ENCODE measurements at regions not wholly inside any gene's neighbourhood (a gene's known extent, or its start where the extent isn't known, plus 50 kb on each side); places are given as distances from the start of the nearest gene placed in this dataset.
A peak's percentile ranks its signal among the peaks of the same experiment; 100 is the strongest.

DNA sequence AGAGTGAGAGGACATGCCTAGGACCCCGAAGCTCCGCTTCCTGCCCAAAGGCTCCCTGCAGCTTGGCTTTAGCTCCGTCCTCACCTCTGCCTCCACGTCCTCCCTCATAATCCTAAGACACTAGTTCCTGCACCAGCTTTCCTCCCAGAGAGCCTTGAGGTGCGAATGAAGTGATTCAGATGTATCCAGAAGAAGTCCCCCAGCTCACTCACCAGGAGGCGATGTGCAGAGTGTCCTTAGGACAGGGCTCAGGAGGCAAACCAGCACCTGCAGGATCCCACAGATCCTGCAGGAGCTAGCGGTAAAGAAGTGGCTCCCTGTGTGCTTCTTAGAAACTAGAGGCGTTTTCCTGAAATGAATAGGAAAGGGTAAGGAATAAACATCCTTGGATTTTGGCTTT, 109.7 kb downstream of the HSPH1 start:
- DNase-seq (ENCODE audit: low read depth, low spot score), result peak; percentile 34
- in situ Hi-C loops (cut with HindIII; ENCODE audit: low pct_unique_long_range_greater_than_20kb, low sequenced_read_pairs), result no loop called here

DNA sequence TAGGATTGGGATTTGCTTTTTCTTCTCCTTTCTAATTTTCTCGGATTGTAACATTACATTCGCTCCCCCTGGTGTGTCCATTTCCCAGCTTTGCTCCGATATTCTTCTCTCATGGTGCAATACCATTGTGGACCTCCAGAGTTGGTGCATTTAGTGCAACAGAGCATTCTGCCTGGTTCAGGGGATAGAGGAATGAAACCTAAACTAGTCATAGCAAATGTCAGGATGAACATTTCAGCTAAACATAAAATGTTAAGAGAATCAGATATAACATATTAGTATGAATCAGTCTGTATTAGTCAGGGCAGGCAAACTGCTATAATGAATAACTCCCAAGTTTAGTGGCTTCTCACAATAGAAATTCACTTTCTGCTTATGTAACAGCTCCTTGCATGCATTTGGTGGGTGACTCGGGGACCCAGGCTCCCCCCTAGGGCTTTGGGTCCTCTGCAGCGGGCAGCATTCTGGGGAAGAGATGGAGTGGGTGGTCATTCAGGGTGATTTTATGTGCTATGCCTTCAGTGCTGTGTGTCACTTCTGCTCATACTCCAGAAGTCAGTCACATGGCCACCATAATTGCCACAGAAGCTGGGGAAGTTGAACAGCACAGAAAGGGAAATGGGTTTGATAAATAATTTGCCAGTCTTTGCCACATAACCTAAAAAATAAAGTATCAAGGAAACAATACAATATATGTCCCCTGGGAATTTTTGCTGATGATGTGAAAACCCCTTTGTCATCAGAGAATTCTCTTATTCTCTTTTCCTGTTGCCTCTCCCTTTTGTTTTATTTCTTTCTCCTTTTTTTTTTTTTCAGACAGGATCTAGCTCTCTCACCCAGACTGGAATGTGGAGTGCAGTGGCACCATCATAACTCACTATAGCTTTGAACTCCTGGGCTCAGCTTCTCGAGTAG, 111.0 kb downstream of the HSPH1 start:
- DNase-seq (ENCODE audit: low read depth, low spot score), result peak; percentile 77
- in situ Hi-C loops (cut with HindIII; ENCODE audit: low pct_unique_long_range_greater_than_20kb, low sequenced_read_pairs), result no loop called here

DNA sequence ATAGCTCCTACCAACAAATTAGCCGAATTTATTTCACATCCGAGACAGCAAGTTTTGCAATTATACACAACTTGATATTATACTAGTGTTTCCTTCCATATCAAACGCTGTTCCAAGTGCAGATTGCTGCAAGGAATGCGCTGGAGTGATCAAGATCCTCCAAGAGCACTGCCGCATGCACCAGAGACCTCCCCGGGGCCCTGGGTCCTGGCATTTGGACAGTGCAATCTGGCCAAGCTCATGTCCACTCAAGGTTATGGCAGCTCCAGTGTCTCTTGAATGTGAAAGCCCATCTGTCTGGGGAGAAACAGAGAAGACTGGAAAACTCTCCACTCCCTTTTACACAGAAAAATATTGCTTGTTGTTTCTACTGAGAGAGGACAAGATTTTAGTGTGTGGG, 111.9 kb downstream of the HSPH1 start:
- no peak for DNase-seq (ENCODE audit: low read depth, low spot score)
- in situ Hi-C loops (cut with HindIII; ENCODE audit: low pct_unique_long_range_greater_than_20kb, low sequenced_read_pairs), result no loop called here

DNA sequence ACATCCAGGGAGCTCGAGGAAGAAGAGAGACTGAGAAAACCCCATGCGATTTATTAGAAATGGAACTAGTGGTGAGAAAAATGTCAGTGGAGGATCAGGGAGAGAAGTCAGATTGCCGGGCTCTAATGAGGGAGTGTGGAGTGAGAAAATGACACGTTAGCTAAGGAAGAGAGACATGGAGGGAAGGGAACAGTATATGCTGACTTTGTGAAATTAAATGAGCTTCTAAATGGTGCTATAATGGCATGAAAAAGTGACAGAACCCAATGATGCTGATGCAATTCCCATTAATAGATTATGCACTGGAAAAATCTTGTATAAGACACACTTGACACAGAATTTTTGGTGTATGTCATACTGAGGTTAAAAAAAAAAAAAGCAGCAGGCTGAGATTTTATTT, 112.6 kb downstream of the HSPH1 start:
- no peak for DNase-seq (ENCODE audit: low read depth, low spot score)
- in situ Hi-C loops (cut with HindIII; ENCODE audit: low pct_unique_long_range_greater_than_20kb, low sequenced_read_pairs), result no loop called here

DNA sequence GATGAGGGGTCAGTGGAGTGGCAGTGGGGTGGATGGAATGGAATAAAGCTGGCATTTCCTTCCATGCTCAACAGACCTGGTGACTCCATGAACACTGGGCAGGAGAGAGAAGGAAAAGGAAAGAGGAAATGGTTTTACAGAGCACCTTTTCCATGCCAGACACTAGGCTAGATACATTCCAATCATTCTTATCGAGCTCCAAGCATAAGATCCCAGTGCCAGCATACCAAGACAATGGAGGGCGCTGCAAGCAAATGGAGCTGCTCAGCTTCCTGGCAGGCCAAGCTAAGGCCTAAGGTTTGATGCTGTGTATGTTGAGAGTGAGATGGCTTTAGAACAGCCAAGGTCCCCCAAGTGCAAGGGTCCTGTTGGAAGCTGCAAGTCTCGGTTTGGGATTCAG, 113.2 kb downstream of the HSPH1 start:
- DNase-seq (ENCODE audit: low read depth, low spot score), result peak; percentile 41
- in situ Hi-C loops (cut with HindIII; ENCODE audit: low pct_unique_long_range_greater_than_20kb, low sequenced_read_pairs), result no loop called here

DNA sequence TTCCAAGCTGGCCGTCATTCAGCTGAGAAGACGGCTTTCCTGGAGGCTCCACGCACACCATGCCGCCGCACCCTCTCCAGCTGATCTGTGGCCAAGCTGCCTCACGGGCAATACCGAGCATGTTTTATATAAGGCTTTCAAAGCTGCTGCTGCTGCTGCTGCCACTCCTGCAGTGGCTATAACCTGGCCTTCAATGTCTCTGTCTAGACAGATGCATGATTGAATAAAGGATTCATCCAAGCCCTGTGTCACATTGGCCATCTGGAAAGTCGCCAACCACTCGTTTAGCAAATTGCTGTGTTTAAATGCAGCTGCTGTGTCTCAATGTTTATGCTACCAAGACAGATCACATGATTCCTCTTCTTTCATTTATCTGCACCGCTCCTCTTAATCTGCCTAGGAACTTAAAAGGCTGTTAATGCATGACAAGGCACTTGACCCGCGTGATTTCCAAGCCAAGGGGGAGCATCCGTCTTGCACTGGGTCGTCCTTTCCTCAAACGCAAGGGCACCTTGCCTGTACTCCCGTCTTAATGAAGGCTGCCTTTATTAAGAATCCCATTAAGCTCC, 114.3 kb downstream of the TEX26 start:
- in situ Hi-C loops (cut with HindIII; ENCODE audit: low pct_unique_long_range_greater_than_20kb, low sequenced_read_pairs), result no loop called here
- peak; percentile 98 for DNase-seq (ENCODE audit: low read depth, low spot score)

DNA sequence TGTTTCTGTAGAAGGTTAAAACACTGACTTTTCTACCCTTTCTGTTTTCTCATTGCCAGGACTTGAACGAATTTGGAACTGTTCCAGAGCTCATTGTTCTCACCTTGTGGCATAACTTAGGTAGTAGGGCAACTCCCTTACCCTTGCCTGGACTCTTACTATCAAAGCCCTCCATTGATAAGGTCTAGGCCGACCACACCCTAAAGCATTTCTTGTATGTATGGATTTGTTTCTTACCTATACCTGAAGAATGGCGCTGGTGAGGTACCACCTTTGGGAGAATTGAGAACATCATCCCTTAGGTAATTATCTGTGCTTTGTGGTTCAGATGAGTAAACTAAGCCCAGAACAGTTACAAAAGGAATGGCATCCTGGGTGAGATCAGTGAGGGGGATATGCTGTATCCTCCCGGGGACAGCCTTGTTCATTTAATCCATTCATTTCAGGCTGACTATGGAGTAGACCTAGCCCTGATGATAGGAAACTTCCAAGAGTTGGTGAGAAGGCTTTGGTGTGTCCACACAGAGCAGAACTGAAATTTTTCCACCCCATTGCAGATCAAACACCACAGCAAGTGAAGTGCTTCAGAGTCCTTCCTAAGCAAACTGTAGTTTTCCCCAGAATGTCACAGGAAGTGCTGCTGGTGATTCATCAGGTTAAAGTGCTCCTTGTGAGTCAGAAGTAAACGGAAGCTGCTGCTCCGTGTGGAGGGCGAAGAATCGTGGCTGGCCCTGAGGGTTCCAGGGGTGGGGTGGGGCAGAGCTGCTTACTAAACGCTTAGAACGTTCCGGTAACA, 113.0 kb downstream of the TEX26 start:
- in situ Hi-C loops (cut with HindIII; ENCODE audit: low pct_unique_long_range_greater_than_20kb, low sequenced_read_pairs), result no loop called here
- peak; percentile 93 for DNase-seq (ENCODE audit: low read depth, low spot score)

DNA sequence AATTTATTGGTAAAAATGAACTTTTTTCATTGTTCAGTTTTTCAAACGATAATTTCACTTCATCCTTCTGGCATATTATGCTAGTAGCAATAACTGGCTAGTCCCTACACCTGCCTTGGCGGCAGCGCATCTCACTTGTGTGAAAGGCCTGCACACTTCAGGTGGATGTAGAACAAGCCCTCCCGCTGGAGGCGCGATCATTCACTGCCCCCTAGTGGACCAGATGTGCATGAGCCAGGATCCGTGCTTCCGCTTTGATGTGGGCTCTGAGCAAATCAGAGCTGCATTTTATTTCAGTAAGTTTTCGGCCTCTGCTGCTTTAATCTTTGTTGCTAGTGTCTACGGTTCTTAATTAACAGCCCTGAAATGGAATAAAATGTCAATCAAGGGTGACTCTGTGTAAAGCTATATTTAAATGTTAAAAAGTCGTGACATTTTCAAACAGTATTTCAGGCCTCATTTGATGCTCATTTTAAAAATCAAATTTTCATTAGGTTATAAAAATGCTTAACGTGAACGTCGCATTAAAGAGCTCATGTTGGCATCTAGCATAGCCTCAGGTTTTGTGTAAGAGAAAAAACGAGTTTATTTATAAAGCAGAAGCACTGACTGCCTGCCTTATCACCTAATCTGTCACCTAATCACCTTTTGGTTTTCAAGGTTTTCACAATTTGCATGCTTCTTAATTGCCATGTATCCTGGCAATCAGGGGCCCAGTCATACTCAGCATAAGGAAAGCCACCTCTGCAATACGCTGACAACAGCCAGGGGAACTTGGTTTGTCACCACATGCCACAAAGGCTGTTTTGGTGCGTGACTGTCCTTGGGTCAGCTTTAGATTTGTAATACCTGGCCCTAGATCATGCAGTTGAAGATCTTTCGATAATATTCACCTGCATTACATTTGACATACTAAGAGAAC, 112.2 kb downstream of the TEX26 start:
- in situ Hi-C loops (cut with HindIII; ENCODE audit: low pct_unique_long_range_greater_than_20kb, low sequenced_read_pairs), result no loop called here
- peak; percentile 87 for DNase-seq (ENCODE audit: low read depth, low spot score)

DNA sequence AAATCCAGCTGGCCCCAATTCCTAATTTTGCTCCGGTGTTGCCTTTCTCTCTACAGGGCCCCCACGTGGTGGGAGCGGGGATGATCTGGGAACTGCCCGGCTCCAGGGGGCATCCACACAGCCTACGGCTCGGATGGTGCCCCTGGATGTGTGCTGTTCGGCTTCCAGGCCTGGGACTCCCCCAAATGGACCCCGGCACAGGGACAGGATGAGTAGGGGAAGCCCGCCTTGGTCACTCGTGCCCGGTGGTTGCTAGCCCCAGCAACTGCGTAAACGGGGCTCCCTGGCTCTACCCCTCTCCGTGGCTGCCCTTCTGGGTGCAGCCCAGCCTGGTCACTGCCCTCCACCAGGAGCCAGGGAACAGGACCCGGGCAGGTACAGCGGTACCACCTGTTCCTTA, 111.5 kb downstream of the TEX26 start:
- in situ Hi-C loops (cut with HindIII; ENCODE audit: low pct_unique_long_range_greater_than_20kb, low sequenced_read_pairs), result no loop called here
- DNase-seq (ENCODE audit: low read depth, low spot score), result peak; percentile 62

DNA sequence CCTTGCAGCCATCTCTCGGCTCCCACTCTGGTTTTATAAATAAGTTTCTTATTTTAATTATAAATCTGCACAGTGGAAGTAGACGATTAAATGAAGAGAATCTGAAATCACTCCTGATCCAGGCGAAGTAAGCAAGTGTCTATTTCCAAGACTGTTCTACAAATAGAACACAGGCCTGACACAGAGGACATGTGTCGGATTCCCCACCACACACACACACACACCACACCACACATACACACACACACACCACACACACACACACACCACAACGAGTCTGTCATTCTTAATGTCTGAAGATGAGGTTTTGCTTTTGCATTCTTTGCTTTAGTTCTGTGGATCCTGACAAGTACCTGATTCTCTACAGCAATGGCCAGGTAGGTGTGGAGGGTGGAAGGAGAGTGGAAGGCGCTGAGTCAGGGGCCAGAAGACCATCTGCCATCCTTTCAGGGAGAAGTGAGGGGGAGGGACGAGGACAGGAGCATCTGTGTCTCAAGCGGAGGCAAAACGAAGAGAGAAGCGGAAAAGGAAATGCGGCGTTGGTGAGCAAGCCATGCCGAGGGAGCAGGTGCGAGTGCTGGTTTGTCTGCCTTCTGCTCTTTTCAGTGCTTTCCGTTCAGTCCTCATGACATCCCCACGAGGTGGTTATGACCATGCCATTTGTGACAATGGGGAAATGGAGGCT, 110.2 kb downstream of the TEX26 start:
- no peak for DNase-seq (ENCODE audit: low read depth, low spot score)

DNA sequence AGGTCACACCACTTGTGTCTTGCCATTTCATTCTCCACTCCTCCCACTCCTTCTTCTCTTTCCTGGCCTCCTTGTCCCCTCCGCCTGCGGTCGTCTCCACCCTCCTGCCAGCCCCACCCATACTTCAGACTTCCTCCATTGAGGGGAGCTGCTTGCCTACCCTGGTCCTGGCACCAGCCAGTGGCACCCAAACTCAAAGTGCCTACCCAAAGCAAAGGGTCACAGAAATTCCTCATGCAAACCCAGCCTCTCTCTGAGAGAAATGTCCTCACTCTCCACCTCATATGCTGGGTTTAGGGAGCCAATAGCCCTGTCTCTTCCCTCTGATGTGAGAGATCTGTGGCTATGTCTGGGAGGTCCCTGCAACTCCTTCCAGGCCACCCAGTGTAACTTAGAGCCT, 109.6 kb downstream of the TEX26 start:
- in situ Hi-C loops (cut with HindIII; ENCODE audit: low pct_unique_long_range_greater_than_20kb, low sequenced_read_pairs), result no loop called here
- DNase-seq (ENCODE audit: low read depth, low spot score), result no peak

More for the DNA sequence above, 110.2 kb downstream of the TEX26 start:
- in situ Hi-C loops (cut with HindIII; ENCODE audit: low pct_unique_long_range_greater_than_20kb, low sequenced_read_pairs), result no loop called here

DNA sequence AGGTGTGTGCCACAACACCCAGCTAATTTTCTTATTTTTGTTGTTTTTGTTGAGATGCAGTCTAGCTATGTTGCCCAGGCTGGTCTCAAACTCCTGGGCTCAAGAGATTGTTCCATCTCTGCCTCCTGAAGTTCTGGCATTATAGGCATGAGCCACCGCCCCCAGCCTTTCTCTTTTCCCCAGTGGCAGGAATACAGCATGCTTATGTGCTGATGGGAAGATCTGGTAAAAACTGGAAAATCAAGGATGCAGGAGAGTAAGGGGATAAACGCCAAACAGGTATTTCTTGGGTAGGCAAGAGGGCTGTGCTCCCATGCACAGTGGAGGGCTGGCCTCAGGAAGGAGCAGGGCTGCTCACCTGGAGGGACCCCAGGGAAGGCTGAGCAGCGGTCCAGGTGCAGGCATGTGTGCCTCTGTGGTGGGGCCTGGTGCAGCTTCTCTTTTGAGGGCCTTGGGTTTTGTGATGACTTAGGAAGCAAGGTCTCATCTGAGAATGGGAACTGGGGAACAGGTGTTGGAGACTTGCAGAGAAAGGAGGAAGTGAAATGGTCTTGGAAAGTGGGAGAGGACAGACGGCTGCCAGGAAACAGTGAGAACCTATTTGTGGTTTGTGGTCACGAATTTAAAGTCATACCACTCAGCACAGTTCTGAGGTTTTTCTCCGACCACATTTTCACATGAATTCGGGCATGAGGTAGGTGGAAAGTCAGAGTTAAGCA, 106.5 kb downstream of the TEX26 start:
- in situ Hi-C loops (cut with HindIII; ENCODE audit: low pct_unique_long_range_greater_than_20kb, low sequenced_read_pairs), result no loop called here
- DNase-seq (ENCODE audit: low read depth, low spot score), result no peak

DNA sequence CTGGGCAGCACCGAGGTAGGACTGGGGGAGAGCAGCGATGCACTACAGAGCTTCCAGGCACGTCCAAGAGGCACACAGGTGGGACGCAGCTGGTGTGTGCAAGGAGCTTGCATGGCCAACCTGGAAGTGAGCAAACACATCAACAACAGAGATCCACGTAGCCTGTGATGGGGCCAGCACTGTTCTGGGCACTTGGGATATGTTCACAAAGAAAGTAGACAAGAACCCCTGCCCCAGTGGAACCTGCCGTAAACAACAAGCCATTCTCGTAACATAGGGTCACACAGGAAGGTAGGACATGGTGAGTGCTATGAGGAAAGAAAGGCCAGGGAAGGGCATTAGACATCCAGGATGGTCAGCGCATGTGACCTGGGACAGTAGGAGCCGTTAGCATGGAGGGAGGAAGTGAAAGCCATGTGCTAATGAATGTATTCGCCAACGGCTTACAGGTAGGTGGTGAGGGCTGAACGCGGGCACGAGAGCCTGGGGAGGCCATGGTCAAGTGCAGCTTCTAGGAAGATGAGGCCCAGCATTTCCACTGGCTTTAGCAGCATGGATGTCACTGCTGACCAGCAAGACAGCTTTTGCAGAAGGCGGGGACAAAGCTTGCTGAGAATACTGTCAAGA, 105.5 kb downstream of the TEX26 start:
- in situ Hi-C loops (cut with HindIII; ENCODE audit: low pct_unique_long_range_greater_than_20kb, low sequenced_read_pairs), result no loop called here
- DNase-seq (ENCODE audit: low read depth, low spot score), result no peak

DNA sequence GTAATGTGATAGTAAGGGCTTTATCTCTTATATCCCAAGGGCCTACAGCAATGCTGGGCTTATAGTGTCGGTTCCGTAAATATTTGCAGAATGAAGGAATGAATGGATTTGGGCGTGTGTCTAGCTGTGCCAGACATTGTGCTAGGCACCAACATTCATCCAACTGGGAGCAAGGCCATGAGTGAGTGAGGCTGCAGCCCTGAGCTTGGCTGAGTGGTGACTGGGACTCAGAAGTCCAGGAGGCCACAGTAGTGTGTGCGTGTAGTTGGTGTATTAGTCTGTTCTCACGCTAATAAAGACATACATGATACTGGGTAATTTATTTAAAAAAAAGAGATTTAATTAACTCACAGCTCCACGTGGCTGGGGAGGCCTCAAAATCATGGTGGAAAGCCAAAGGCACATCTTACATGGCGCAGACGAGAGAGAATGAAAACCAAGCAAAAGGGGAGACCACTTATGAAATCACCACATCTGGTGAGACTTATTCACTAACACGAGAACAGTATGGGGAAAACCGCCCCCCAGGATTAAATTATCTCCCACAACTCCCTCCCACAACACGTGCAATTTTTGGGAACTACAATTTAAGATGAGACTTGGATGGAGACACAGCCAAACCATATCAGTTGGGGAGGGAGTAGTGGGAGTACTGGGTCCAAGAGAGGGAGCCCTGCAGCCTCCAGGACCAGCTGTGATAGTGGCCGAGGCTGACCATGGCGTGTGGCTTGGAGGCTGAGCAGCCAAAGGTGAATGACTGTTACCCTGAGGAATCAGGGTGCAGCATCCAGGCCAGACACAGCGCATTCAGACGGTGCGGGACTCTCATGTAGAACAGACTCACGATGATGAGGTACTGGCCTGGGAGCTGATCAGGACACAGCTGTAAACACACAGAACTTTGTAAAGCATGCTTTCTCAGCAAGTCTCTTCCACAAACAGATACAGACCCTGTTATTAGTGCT, 104.6 kb downstream of the TEX26 start:
- in situ Hi-C loops (cut with HindIII; ENCODE audit: low pct_unique_long_range_greater_than_20kb, low sequenced_read_pairs), result no loop called here
- no peak for DNase-seq (ENCODE audit: low read depth, low spot score)

All from SK-MEL-5 (cell line).